NB4 (cell line): ENCODE measurements at regions not wholly inside any gene's neighbourhood (a gene's known extent, or its start where the extent isn't known, plus 50 kb on each side); places are given as distances from the start of the nearest gene placed in this dataset.

Source experiments
- DNase-seq: peaks from one replicate; pipeline ENCODE4 v3.0.0; 2010; ENCODE audit warnings: low read depth
- H3K4me3 ChIP-seq: one replicate; pipeline ENCODE4 v1.5.1; 2011; ENCODE audit warnings: mild to moderate bottlenecking, low read depth, low read length, moderate library complexity
- MYC ChIP-seq: IDR thresholded peaks from 2 replicates; pipeline ENCODE4 v1.6.1; 2011; ENCODE audit warnings: low read depth, low read length
- POLR2A ChIP-seq: IDR thresholded peaks from 2 replicates; pipeline ENCODE4 v1.6.1; 2011; ENCODE audit warnings: mild to moderate bottlenecking; ENCODE audit not compliant: insufficient read length; ENCODE audit errors: extremely low read depth
- TF ChIP-seq, protein P1 (sequence below): IDR thresholded peaks from one replicate; pipeline ENCODE4 v1.5.1; 2012; ENCODE audit warnings: low read depth, low read length
- TF ChIP-seq, protein P2 (sequence below): IDR thresholded peaks from 2 replicates; pipeline ENCODE4 v1.6.1; 2011; ENCODE audit warnings: low read depth, low read length

DNA sequence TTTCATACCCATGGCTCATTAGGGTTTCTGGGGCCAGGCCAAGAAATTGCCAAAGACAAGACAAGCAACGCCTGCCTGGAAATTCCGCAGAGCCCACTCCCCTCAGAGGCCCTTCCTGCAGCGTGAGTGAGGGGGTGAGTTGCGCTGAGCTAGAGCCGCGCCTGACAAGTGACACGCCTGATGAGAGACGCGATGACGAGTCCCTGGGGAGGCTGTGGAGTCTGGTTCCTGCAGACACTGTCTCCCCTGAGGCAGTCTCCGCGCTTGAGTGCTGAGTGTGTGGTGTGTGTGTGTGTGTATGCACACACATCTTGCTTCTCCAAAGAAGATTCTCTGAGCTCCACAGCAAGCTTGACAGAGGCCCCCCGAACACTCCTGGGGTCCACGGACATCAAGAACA is 269.8 kb downstream of the BCOR start:
- H3K4me3 ChIP-seq: no peak overlapping the region
- peak; percentile 86 for DNase-seq
- TF ChIP-seq MYC: no peak
- TF ChIP-seq, protein P1, sequence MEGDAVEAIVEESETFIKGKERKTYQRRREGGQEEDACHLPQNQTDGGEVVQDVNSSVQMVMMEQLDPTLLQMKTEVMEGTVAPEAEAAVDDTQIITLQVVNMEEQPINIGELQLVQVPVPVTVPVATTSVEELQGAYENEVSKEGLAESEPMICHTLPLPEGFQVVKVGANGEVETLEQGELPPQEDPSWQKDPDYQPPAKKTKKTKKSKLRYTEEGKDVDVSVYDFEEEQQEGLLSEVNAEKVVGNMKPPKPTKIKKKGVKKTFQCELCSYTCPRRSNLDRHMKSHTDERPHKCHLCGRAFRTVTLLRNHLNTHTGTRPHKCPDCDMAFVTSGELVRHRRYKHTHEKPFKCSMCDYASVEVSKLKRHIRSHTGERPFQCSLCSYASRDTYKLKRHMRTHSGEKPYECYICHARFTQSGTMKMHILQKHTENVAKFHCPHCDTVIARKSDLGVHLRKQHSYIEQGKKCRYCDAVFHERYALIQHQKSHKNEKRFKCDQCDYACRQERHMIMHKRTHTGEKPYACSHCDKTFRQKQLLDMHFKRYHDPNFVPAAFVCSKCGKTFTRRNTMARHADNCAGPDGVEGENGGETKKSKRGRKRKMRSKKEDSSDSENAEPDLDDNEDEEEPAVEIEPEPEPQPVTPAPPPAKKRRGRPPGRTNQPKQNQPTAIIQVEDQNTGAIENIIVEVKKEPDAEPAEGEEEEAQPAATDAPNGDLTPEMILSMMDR: no peak
- TF ChIP-seq, protein P2, sequence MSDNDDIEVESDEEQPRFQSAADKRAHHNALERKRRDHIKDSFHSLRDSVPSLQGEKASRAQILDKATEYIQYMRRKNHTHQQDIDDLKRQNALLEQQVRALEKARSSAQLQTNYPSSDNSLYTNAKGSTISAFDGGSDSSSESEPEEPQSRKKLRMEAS: no peak
- no peak for TF ChIP-seq POLR2A

DNA sequence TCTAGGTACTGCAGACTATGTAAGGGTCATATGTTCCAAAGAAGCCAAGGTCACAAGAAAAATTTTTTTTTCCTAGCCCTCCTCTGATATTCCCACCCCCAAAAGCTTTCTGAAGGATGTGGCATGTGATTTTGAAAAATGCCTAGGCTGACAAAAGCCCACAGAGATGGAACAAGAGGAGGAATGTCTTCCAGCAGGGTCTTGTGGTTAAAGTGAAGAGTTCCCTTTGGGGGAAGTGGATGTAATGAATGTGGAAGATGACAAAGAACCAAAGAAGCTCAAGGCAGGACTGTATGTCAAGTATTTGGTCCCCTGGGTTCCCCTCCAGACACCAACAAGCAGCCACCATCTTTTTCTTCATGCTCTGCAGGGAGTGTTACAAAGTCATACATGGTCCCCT is 268.8 kb downstream of the BCOR start:
- DNase-seq: no peak
- no peak for TF ChIP-seq MYC
- no peak overlapping the region for H3K4me3 ChIP-seq

DNA sequence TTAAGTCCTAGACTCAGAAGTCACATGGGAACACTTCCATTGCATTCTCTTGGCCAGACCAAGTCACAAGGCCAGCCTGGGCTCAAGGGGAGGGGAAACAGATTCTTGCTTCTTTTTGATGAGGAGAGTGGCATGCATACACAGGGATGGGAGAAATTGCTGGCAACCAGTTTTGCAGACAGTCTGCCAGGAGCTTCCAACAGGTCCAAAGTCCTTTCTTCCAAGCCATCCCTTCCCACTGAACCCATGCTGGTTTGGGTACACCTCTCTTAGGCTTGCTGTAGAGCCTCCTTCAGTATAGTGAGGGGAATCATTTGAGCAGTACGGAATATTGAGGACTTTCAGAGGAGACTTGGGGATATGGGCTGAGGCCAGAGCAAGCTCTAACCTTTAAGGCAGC is 267.8 kb downstream of the BCOR start:
- no peak overlapping the region for H3K4me3 ChIP-seq
- DNase-seq: no peak
- TF ChIP-seq, protein P1: no peak
- TF ChIP-seq, protein P2: no peak
- TF ChIP-seq POLR2A (no peak), MYC (no peak)

DNA sequence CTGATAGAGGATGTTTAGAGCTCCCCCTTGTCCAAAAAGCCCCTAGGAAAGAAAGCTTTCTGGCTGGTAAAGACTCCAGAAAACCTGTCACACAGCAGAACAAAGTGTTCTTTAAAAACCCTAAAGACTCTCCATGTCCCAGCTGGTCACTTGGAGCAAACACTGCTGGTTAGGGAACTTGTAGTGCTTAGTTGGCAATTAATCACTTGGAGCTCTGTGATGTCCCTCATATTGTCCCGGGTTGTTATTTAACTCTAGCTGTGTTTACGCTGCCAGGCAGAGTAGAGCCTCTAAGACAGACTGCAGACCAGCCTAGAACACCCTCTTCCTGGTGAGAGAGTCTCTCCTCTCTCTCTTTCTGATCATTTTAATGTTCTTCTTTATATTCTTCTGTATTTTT is 267.3 kb downstream of the BCOR start:
- TF ChIP-seq, protein P1: no peak
- TF ChIP-seq, protein P2: no peak
- TF ChIP-seq POLR2A (no peak), MYC (no peak)
- H3K4me3 ChIP-seq: no peak overlapping the region
- DNase-seq: no peak

DNA sequence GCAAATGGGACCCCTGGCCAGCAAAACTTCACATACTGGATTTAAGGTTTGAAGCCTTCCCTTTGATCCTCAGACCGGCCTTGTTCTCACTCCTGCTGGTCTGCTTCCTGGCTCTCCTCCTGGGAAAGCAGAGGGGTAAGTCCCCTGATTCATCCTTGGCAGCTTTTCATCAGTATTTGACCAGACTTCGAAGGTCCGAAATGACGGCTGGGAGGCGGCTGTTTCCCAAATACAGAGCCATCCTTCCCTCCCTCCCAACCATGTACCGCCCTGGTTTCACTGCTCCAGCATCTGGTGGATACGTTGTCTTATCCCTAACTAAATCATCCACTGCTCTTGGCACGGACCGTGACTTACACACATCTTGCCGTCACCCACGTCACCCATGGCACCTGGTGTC is 265.5 kb downstream of the BCOR start:
- H3K4me3 ChIP-seq: no peak overlapping the region
- DNase-seq: no peak
- TF ChIP-seq, protein P2: no peak
- TF ChIP-seq, protein P1: no peak
- TF ChIP-seq POLR2A (no peak), MYC (no peak)

DNA sequence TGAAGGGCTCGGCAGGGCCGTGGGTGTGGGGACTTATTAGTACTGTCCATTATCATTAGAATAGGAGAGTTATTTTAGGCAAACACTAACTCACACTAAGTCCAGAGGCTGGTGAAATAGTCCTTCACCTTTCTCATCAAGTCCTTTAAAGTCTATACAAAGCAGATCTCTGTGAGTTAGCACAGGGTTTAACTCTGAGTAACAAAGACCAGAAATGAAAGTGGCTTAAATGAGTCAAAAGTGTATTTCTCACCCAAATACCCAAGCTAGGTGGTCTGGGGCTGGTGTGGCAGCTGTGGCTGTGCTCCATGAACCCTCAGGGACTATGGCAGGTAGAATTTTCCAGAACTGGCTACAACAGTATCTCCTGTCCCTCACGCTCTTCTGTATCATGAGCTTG is 263.2 kb downstream of the BCOR start:
- H3K4me3 ChIP-seq: no peak overlapping the region
- no peak for DNase-seq
- TF ChIP-seq, protein P2: no peak
- TF ChIP-seq, protein P1: no peak
- TF ChIP-seq POLR2A: no peak
- no peak for TF ChIP-seq MYC
